ENCODE measurements at regions not wholly inside any gene's neighbourhood (a gene's known extent, or its start where the extent isn't known, plus 50 kb on each side); places are given as distances from the start of the nearest gene placed in this dataset.

GRCh38 chr11:38254913-38255312, 1656.9 kb upstream of the RAG2 start:
- no peaks in the 10 kb centered on the region for H3K4me1 ChIP-seq (ENCODE audit: control insufficient read depth, insufficient read depth, low read length)
- no peaks in the 10 kb centered on the region for H3K36me3 ChIP-seq (ENCODE audit: control insufficient read depth, insufficient read depth, low read length)
- WGBS, 2 experiments, result 95 to 96% methylated on average over 2 of the region's 2 CpGs
- no peak overlapping the region for H3K4me3 ChIP-seq (ENCODE audit: insufficient read depth, low read depth, low read length)
- no peaks in the 10 kb centered on the region for H3K9me3 ChIP-seq (ENCODE audit: control insufficient read depth, low read length)
- no peak overlapping the region for H3K27ac ChIP-seq (ENCODE audit: insufficient read depth, low read depth, low read length, poor library complexity, severe bottlenecking)
- H3K27me3 ChIP-seq (ENCODE audit: control insufficient read depth, insufficient read depth, low read length, poor library complexity, severe bottlenecking), result no peaks in the 10 kb centered on the region

- H3K9me3 ChIP-seq (ENCODE audit: control insufficient read depth, low read length), result no peaks in the 10 kb centered on the region
- no peak overlapping the region for H3K27ac ChIP-seq (ENCODE audit: insufficient read depth, low read depth, low read length, poor library complexity, severe bottlenecking)
- H3K36me3 ChIP-seq (ENCODE audit: control insufficient read depth, insufficient read depth, low read length), result no peaks in the 10 kb centered on the region
- no peak overlapping the region for H3K4me3 ChIP-seq (ENCODE audit: insufficient read depth, low read depth, low read length)
- no peaks in the 10 kb centered on the region for H3K4me1 ChIP-seq (ENCODE audit: control insufficient read depth, insufficient read depth, low read length)
- no peaks in the 10 kb centered on the region for H3K27me3 ChIP-seq (ENCODE audit: control insufficient read depth, insufficient read depth, low read length, poor library complexity, severe bottlenecking)
These were observed 1654.6 kb upstream of the RAG2 start for GRCh38 chr11:38252620-38253019.

GRCh38 chr11:38246451-38246850, 1648.4 kb upstream of the RAG2 start:
- Histone ChIP-seq H3K27ac (ENCODE audit: insufficient read depth, low read depth, low read length, poor library complexity, severe bottlenecking) (no peak overlapping the region), H3K27me3 (ENCODE audit: control insufficient read depth, insufficient read depth, low read length, poor library complexity, severe bottlenecking) (no peaks in the 10 kb centered on the region), H3K9me3 (ENCODE audit: control insufficient read depth, low read length) (no peaks in the 10 kb centered on the region), H3K36me3 (ENCODE audit: control insufficient read depth, insufficient read depth, low read length) (no peaks in the 10 kb centered on the region), H3K4me1 (ENCODE audit: control insufficient read depth, insufficient read depth, low read length) (no peaks in the 10 kb centered on the region), H3K4me3 (ENCODE audit: insufficient read depth, low read depth, low read length) (no peak overlapping the region)
- no CpG with 5 or more reads among the region's 1 CpG for WGBS, 2 experiments

- peaks cover 11% of the 10 kb centered on the region for H3K9me3 ChIP-seq (ENCODE audit: control insufficient read depth, low read length)
- H3K4me3 ChIP-seq (ENCODE audit: insufficient read depth, low read depth, low read length), result no peak overlapping the region
- H3K27ac ChIP-seq (ENCODE audit: insufficient read depth, low read depth, low read length, poor library complexity, severe bottlenecking), result no peak overlapping the region
- no peaks in the 10 kb centered on the region for H3K36me3 ChIP-seq (ENCODE audit: control insufficient read depth, insufficient read depth, low read length)
- H3K4me1 ChIP-seq (ENCODE audit: control insufficient read depth, insufficient read depth, low read length), result no peaks in the 10 kb centered on the region
- H3K27me3 ChIP-seq (ENCODE audit: control insufficient read depth, insufficient read depth, low read length, poor library complexity, severe bottlenecking), result no peaks in the 10 kb centered on the region
- 94 to 98% methylated on average over 3 of the region's 3 CpGs for WGBS, 2 experiments
These were observed 1628.6 kb upstream of the RAG2 start for GRCh38 chr11:38226684-38227083.

- Histone ChIP-seq H3K4me3 (ENCODE audit: insufficient read depth, low read depth, low read length) (no peak overlapping the region), H3K36me3 (ENCODE audit: control insufficient read depth, insufficient read depth, low read length) (no peaks in the 10 kb centered on the region), H3K9me3 (ENCODE audit: control insufficient read depth, low read length) (peaks cover 6% of the 10 kb centered on the region), H3K27ac (ENCODE audit: insufficient read depth, low read depth, low read length, poor library complexity, severe bottlenecking) (no peak overlapping the region), H3K4me1 (ENCODE audit: control insufficient read depth, insufficient read depth, low read length) (no peaks in the 10 kb centered on the region), H3K27me3 (ENCODE audit: control insufficient read depth, insufficient read depth, low read length, poor library complexity, severe bottlenecking) (no peaks in the 10 kb centered on the region)
- 88 to 95% methylated on average over 2 of the region's 2 CpGs for WGBS, 2 experiments
These were observed 1623.3 kb upstream of the RAG2 start for GRCh38 chr11:38221295-38221694.

GRCh38 chr11:38219636-38220035, 1621.6 kb upstream of the RAG2 start:
- Histone ChIP-seq H3K4me1 (ENCODE audit: control insufficient read depth, insufficient read depth, low read length) (no peaks in the 10 kb centered on the region), H3K36me3 (ENCODE audit: control insufficient read depth, insufficient read depth, low read length) (no peaks in the 10 kb centered on the region), H3K27ac (ENCODE audit: insufficient read depth, low read depth, low read length, poor library complexity, severe bottlenecking) (no peak overlapping the region), H3K4me3 (ENCODE audit: insufficient read depth, low read depth, low read length) (no peak overlapping the region), H3K27me3 (ENCODE audit: control insufficient read depth, insufficient read depth, low read length, poor library complexity, severe bottlenecking) (no peaks in the 10 kb centered on the region), H3K9me3 (ENCODE audit: control insufficient read depth, low read length) (no peaks in the 10 kb centered on the region)
- 88 to 94% methylated on average over 2 of the region's 2 CpGs for WGBS, 2 experiments

GRCh38 chr11:38208951-38209350, 1610.9 kb upstream of the RAG2 start:
- Histone ChIP-seq H3K27ac (ENCODE audit: insufficient read depth, low read depth, low read length, poor library complexity, severe bottlenecking) (no peak overlapping the region), H3K36me3 (ENCODE audit: control insufficient read depth, insufficient read depth, low read length) (no peaks in the 10 kb centered on the region), H3K4me3 (ENCODE audit: insufficient read depth, low read depth, low read length) (no peak overlapping the region), H3K4me1 (ENCODE audit: control insufficient read depth, insufficient read depth, low read length) (no peaks in the 10 kb centered on the region), H3K27me3 (ENCODE audit: control insufficient read depth, insufficient read depth, low read length, poor library complexity, severe bottlenecking) (no peaks in the 10 kb centered on the region), H3K9me3 (ENCODE audit: control insufficient read depth, low read length) (no peaks in the 10 kb centered on the region)
- 93 to 100% methylated on average over 1 of the region's 2 CpGs for WGBS, 2 experiments

- Histone ChIP-seq H3K27me3 (ENCODE audit: control insufficient read depth, insufficient read depth, low read length, poor library complexity, severe bottlenecking) (no peaks in the 10 kb centered on the region), H3K36me3 (ENCODE audit: control insufficient read depth, insufficient read depth, low read length) (no peaks in the 10 kb centered on the region), H3K4me1 (ENCODE audit: control insufficient read depth, insufficient read depth, low read length) (no peaks in the 10 kb centered on the region), H3K4me3 (ENCODE audit: insufficient read depth, low read depth, low read length) (no peak overlapping the region), H3K9me3 (ENCODE audit: control insufficient read depth, low read length) (no peaks in the 10 kb centered on the region), H3K27ac (ENCODE audit: insufficient read depth, low read depth, low read length, poor library complexity, severe bottlenecking) (no peak overlapping the region)
- WGBS, 2 experiments, result no CpG with 5 or more reads among the region's 2 CpGs
These were observed 1608.6 kb upstream of the RAG2 start for GRCh38 chr11:38206663-38207062.

GRCh38 chr11:38191101-38191500, 1593.1 kb upstream of the RAG2 start:
- WGBS, 2 experiments, result 95 to 100% methylated on average over 1 of the region's 1 CpG
- Histone ChIP-seq H3K27me3 (ENCODE audit: control insufficient read depth, insufficient read depth, low read length, poor library complexity, severe bottlenecking) (no peaks in the 10 kb centered on the region), H3K4me3 (ENCODE audit: insufficient read depth, low read depth, low read length) (no peak overlapping the region), H3K4me1 (ENCODE audit: control insufficient read depth, insufficient read depth, low read length) (no peaks in the 10 kb centered on the region), H3K36me3 (ENCODE audit: control insufficient read depth, insufficient read depth, low read length) (no peaks in the 10 kb centered on the region), H3K27ac (ENCODE audit: insufficient read depth, low read depth, low read length, poor library complexity, severe bottlenecking) (no peak overlapping the region), H3K9me3 (ENCODE audit: control insufficient read depth, low read length) (no peaks in the 10 kb centered on the region)

GRCh38 chr11:38182126-38182866, 1584.3 kb upstream of the RAG2 start:
- Histone ChIP-seq H3K4me1 (ENCODE audit: control insufficient read depth, insufficient read depth, low read length) (no peaks in the 10 kb centered on the region), H3K36me3 (ENCODE audit: control insufficient read depth, insufficient read depth, low read length) (no peaks in the 10 kb centered on the region), H3K9me3 (ENCODE audit: control insufficient read depth, low read length) (no peaks in the 10 kb centered on the region), H3K27me3 (ENCODE audit: control insufficient read depth, insufficient read depth, low read length, poor library complexity, severe bottlenecking) (no peaks in the 10 kb centered on the region), H3K4me3 (ENCODE audit: insufficient read depth, low read depth, low read length) (no peak overlapping the region), H3K27ac (ENCODE audit: insufficient read depth, low read depth, low read length, poor library complexity, severe bottlenecking) (no peak overlapping the region)
- 89 to 98% methylated on average over 1 of the region's 1 CpG for WGBS, 2 experiments
